ENCODE measurements at regions not wholly inside any gene's neighbourhood (a gene's known extent, or its start where the extent isn't known, plus 50 kb on each side); places are given as distances from the start of the nearest gene placed in this dataset.

DNA sequence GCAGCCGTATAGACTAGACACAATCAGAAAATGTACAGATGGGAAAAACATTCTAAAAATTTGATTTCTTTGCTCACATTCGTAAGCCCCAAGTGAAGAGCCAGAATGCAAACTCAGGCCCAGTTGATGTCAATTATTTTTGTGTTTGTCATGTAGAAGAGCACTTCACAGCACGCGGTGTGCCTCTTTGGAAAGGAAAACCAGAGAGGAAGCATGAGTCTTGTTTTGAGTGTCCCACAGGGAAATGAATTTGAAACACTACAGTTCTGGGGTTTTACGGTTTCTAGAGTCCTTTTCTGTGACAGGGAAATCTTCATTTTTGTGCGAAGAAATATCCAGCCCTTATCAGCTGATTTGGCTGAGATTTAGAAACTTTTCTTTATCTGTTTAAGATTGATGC lies 554.6 kb upstream of the BOD1L1 start:
- no peaks in the 10 kb centered on the region for H3K27me3 Mint-ChIP-seq (ENCODE audit: insufficient read depth)
- H3K4me3 Mint-ChIP-seq: no peak overlapping the region
- Histone ChIP-seq H3K9me3 (ENCODE audit: control insufficient read depth, low read length) (no peaks in the 10 kb centered on the region), H3K4me3 (ENCODE audit: low read length) (no peak overlapping the region), H3K27ac (ENCODE audit: low read depth, low read length) (no peak overlapping the region), H3K36me3 (ENCODE audit: control insufficient read depth, insufficient read depth, low read length) (no peaks in the 10 kb centered on the region), H3K27me3 (ENCODE audit: control insufficient read depth, insufficient read depth, low read length, poor library complexity, severe bottlenecking) (no peaks in the 10 kb centered on the region), H3K9ac (ENCODE audit: extremely low read depth, low read length, poor library complexity, severe bottlenecking) (no peak overlapping the region), H3K4me1 (ENCODE audit: control insufficient read depth, insufficient read depth, low read length) (peaks cover 40% of the 10 kb centered on the region)
- H3K9me3 Mint-ChIP-seq: no peaks in the 10 kb centered on the region
- 93% methylated on average over 6 of the region's 6 CpGs for WGBS, 2 experiments (ENCODE audit: insufficient coverage in 1 of 2, insufficient read length in 1 of 2)
- H3K36me3 Mint-ChIP-seq (ENCODE audit: low read depth): no peaks in the 10 kb centered on the region
- peaks cover 70% of the 10 kb centered on the region for H3K4me1 Mint-ChIP-seq
- DNase-seq: no peak
- no peak overlapping the region for H3K27ac Mint-ChIP-seq
- TF ChIP-seq, protein P1, sequence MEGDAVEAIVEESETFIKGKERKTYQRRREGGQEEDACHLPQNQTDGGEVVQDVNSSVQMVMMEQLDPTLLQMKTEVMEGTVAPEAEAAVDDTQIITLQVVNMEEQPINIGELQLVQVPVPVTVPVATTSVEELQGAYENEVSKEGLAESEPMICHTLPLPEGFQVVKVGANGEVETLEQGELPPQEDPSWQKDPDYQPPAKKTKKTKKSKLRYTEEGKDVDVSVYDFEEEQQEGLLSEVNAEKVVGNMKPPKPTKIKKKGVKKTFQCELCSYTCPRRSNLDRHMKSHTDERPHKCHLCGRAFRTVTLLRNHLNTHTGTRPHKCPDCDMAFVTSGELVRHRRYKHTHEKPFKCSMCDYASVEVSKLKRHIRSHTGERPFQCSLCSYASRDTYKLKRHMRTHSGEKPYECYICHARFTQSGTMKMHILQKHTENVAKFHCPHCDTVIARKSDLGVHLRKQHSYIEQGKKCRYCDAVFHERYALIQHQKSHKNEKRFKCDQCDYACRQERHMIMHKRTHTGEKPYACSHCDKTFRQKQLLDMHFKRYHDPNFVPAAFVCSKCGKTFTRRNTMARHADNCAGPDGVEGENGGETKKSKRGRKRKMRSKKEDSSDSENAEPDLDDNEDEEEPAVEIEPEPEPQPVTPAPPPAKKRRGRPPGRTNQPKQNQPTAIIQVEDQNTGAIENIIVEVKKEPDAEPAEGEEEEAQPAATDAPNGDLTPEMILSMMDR (conservative IDR thresholded peaks at IDR 0.05): no peak

DNA sequence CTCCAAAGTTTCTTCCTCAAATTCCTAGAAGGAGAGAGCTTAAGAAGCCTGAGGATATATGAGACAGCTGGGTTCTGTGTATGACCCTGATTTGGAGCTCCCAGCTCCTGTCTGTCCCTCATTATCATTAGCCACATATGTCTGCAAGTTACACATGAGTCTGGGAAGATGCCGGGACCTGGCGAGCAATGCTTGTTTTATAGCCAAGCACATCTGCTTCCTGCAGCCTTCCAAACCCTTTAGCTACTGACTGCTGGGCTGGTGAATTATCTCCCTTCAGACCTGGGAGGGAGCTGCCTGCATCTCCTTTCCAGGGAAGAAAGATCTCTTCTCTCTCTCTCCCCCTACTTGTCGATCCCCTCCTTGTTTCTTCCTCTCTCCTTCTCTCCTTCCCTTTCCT lies 556.7 kb upstream of the BOD1L1 start:
- Histone ChIP-seq H3K36me3 (ENCODE audit: control insufficient read depth, insufficient read depth, low read length) (no peaks in the 10 kb centered on the region), H3K4me3 (ENCODE audit: low read length) (no peak overlapping the region), H3K9me3 (ENCODE audit: control insufficient read depth, low read length) (no peaks in the 10 kb centered on the region), H3K4me1 (ENCODE audit: control insufficient read depth, insufficient read depth, low read length) (peaks cover 28% of the 10 kb centered on the region), H3K27ac (ENCODE audit: low read depth, low read length) (no peak overlapping the region), H3K9ac (ENCODE audit: extremely low read depth, low read length, poor library complexity, severe bottlenecking) (no peak overlapping the region), H3K27me3 (ENCODE audit: control insufficient read depth, insufficient read depth, low read length, poor library complexity, severe bottlenecking) (no peaks in the 10 kb centered on the region)
- H3K36me3 Mint-ChIP-seq (ENCODE audit: low read depth): no peaks in the 10 kb centered on the region
- H3K9me3 Mint-ChIP-seq: no peaks in the 10 kb centered on the region
- H3K27me3 Mint-ChIP-seq (ENCODE audit: insufficient read depth): no peaks in the 10 kb centered on the region
- TF ChIP-seq, protein P1 (conservative IDR thresholded peaks at IDR 0.05): no peak
- no peak overlapping the region for H3K27ac Mint-ChIP-seq
- peak; percentile 48 for DNase-seq
- H3K4me1 Mint-ChIP-seq: peaks cover 54% of the 10 kb centered on the region
- no peak overlapping the region for H3K4me3 Mint-ChIP-seq
- 81 to 92% methylated on average over 2 to 3 of the region's 3 CpGs for WGBS, 2 experiments (ENCODE audit: insufficient coverage in 1 of 2, insufficient read length in 1 of 2)

DNA sequence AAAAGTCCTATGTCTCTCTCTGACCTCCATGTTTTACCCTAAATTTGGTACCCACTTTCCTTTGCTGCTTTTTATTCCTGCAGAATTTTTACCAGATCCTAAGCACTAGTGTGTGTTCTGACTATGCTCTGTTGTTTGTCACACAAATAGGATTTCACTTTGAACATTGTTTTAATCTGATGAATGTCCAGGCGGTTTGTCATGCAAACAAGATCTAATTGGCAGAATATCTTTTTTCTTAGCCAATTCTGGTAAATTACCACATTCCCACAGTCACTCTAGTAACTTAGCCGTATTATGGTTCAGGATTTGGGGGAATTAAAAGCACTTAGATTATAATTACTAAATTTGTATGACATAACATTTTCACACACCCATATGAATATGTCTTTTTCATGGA lies 557.2 kb upstream of the BOD1L1 start:
- Mint-ChIP-seq H3K4me1 (peaks cover 49% of the 10 kb centered on the region), H3K9me3 (no peaks in the 10 kb centered on the region), H3K4me3 (no peak overlapping the region), H3K27ac (no peak overlapping the region), H3K27me3 (ENCODE audit: insufficient read depth) (no peaks in the 10 kb centered on the region), H3K36me3 (ENCODE audit: low read depth) (no peaks in the 10 kb centered on the region)
- 100% methylated on average over 1 of the region's 2 CpGs; no CpG with 5 or more reads in 1 of the 2 experiments for WGBS, 2 experiments (ENCODE audit: insufficient coverage in 1 of 2, insufficient read length in 1 of 2)
- H3K4me3 ChIP-seq (ENCODE audit: low read length): no peak overlapping the region
- H3K4me1 ChIP-seq (ENCODE audit: control insufficient read depth, insufficient read depth, low read length): peaks cover 23% of the 10 kb centered on the region
- H3K27ac ChIP-seq (ENCODE audit: low read depth, low read length): no peak overlapping the region
- H3K9me3 ChIP-seq (ENCODE audit: control insufficient read depth, low read length): no peaks in the 10 kb centered on the region
- no peaks in the 10 kb centered on the region for H3K27me3 ChIP-seq (ENCODE audit: control insufficient read depth, insufficient read depth, low read length, poor library complexity, severe bottlenecking)
- TF ChIP-seq, protein P1 (conservative IDR thresholded peaks at IDR 0.05): no peak
- H3K36me3 ChIP-seq (ENCODE audit: control insufficient read depth, insufficient read depth, low read length): no peaks in the 10 kb centered on the region
- no peak for DNase-seq
- no peak overlapping the region for H3K9ac ChIP-seq (ENCODE audit: extremely low read depth, low read length, poor library complexity, severe bottlenecking)
